IPS-NIHi7 (cell line): ENCODE measurements at regions not wholly inside any gene's neighbourhood (a gene's known extent, or its start where the extent isn't known, plus 50 kb on each side); places are given as distances from the start of the nearest gene placed in this dataset.

Experiments used
- DNase-seq: peaks from one replicate; pipeline ENCODE4 v3.0.0; 2012; ENCODE audit warnings: mixed read lengths; ENCODE audit errors: extremely low spot score

DNA sequence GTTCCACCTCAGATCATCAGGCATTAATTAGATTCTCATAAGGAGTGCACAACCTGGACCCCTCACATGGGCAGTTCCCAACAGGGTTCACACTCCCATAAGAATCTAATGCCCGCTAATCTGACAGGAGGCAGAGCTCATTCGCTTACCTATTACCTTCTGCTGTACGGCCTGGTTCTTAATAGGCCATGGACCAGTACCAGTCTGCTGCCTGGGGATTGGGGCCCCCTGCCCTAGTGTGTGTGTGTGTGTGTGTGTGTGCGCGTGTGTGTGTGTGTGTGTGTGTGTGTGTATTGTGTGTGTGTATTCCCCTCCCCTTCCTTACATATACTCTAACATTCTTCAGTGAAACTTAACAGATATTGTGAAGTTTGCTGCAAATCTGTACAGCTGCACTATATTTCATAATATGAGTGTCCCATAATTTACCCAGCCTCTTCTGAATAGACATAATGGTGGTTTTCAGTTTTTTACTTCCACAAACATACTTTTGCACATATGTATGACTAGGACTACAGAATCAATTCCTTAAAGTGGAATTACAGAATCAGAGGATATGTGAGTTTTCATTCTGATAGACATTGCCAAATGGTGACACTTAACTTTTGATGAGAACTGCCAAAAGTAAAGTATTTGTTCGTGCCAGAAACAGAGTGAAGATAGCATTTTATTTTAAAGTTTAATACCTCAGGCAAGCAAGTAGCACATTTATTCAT lies 205.2 kb upstream of the EEA1 start:
- no peak for DNase-seq

DNA sequence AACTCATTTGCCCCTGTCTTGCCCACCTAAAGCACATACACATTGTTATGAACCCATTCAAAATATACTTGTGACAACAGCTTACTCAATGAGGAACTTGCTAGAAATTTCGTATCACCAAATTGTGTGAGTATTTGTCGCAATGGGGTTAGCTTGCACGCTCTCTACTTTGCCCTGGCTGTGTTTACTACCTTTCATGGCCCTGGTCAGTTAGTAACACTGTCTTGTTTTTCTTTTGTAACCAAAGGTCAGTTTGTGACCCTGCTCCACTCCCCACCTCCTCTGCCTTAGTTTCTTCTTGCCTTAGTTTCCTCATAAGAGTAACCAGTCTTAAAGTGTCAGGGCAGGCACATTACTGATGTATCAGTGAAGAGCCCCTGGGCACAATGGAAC lies 205.8 kb upstream of the EEA1 start:
- no peak for DNase-seq

GRCh38 chr12:93135286-93136239 lies 206.5 kb upstream of the EEA1 start:
- no peak for DNase-seq

DNA sequence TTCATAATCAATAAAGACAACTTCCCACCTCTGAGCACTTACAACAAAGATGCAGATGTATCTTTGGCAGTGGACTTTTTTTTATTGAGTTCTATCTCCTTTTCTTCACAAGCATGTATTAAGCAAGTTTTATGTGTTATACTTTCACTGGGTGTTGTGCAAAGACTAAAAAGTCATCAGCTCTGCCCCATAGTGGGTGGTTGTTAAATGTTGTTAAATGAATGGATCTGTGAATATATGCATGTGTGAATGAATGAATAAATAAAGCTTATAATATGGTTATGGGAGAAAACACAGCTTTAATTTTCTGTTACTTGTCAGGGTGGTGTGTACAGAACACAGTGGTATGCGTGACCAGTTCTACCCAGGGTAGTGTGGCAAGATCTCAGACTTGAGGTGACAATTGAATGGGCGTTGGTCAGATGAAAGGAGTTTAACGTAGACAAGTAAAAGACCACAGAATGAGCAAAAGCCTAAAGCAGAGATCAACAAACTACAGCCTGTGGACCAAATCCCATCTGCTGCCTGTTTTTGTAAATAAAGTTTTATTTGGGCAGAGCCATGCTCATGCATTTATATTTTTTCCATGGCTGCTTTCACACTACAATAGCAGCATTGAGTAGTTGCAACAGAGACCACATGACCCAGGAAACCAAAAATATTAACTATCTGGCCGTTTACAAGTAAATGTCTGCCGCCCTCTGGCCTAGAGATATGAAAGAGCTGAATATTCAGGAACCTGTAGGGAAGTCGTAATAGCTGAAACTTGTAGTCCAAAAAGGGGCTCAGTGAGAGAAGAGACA lies 207.4 kb upstream of the EEA1 start:
- DNase-seq, result no peak

- no peak for DNase-seq
Observed at GRCh38 chr12:93137656-93138612, 208.8 kb upstream of the EEA1 start.

GRCh38 chr12:93139028-93139665 lies 210.1 kb upstream of the EEA1 start:
- no peak for DNase-seq

- DNase-seq, result no peak
Observed at GRCh38 chr12:93140325-93140724, 211.2 kb upstream of the EEA1 start.

- no peak for DNase-seq
Observed at GRCh38 chr12:93140801-93141200, 211.7 kb upstream of the EEA1 start.

- DNase-seq, result no peak
Observed at GRCh38 chr12:93142881-93143280, 213.8 kb upstream of the EEA1 start.

GRCh38 chr12:93144109-93144508 lies 215.0 kb upstream of the EEA1 start:
- DNase-seq, result no peak

GRCh38 chr12:93145086-93145485 lies 216.0 kb upstream of the EEA1 start:
- DNase-seq, result no peak

DNA sequence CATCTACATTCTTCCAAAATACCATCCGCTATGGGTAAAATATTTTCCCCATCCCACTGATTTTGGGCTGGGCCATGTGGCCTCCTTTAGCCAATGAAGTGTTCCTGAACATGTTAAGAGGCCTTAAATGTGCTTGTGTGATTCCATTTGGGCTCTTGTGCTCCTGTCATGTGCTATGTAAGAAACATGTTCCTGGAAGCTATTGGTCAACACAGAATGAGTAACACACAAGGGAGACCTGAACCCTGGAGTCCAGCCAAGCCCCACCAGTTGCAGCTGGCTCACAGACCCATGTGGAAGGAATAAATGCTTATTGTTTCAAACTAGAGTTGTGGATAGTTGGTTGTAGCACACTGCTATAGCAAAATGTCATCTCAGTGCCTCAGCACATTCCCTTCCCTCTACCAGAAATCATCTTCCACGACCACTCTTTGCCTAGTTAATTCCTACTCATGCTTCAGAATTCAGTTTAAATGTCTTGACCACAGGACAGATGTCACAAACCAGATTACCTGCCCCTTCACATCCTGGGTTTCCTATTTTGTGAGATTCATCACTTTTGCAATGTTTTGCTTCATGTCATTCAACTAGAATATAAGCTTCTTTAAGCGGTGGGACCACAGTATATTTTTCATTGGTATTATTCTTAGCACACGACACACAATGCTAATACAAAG lies 217.3 kb upstream of the EEA1 start:
- no peak for DNase-seq

GRCh38 chr12:93146970-93147369 lies 217.9 kb upstream of the EEA1 start:
- DNase-seq, result no peak

- no peak for DNase-seq
Observed at GRCh38 chr12:93148412-93148811, 219.3 kb upstream of the EEA1 start.

DNA sequence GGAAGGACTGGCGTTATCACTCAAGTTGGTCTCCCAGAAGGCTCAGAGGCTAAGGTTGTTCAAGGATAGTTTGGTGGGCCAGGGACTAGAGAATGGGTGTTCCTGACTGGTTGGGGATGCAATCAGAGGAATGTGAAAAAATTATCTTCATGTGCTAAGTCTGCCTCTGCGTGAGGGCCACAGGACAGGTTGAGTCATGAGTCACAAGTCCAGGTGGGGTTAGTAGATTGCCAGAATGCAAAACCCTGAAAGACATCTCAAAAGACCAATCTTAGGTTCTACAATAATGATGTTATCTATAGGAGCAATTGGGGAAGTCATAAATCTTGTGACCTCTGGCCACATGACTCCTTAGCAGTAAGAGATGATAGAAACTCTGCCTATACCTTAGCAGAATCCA lies 220.1 kb upstream of the EEA1 start:
- DNase-seq, result no peak

DNA sequence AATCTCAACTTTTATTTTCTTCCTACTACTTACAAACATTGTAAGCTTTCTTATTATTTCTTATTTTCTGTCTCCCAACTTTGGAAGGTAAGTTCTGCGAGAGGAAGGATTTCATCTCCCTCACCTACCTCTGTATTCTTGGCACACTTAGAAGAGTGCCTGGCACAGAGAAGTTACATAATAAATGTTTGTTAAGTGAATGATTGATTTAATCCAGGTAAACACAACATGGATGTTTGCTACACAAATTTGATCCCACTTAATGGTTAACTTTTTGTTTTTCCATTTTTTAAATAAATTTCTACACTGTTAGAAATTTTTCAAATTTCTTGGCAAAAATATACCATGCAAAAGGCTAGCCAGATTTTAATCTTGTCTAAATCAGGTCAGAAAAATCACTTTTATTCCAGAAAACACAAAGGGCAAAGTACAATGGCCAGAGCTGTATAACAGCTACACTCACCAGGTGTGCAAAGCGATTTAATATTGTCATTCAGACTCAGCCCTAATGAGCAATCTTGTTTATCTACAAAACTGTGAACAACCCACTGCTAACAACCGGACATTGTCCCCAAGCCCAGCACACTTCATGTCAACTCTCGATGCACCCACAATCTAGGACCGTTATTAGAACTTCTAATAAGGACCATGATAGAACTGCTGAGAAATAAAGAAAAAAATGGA lies 222.1 kb upstream of the EEA1 start:
- no peak for DNase-seq

DNA sequence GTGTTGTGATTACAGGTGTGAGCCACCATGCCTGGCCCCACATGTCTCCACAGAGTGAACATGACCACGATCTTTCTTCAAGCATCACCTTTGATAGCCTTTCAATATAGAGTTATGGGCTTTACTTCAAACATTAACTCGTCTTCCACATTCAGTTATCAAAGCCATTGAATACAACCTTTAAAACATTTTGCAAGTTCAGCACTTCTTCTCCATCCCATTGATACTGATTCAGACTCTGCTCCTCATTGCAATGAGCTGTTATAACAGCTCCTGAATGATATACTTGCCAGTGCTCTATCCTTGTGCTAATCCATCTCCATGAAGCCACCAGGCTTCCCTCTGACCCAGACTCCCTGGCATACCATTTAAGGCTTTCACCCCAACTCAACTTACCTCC lies 223.5 kb upstream of the EEA1 start:
- no peak for DNase-seq

DNA sequence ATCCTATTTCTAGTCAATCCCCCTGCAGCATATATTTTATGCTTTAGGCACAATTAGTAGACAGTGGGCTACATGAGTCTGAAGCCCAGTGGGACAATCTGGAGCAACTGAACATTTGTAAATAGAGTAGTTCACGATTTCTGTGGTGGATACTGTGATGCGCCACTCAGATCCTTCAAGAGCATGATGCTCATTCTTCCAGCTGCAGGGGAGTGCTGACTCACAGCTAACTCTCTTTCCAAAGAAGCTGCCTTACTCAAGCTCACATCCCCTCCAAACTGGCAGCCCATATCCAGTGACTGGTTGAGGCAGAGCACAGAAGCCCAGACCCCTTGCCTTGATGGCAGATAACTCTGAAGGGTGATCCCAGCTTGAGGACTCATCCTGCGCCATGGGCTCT lies 224.2 kb upstream of the EEA1 start:
- DNase-seq, result no peak

GRCh38 chr12:93154096-93154728 lies 223.5 kb upstream of the NUDT4 start:
- DNase-seq, result no peak
